ENCODE measurements at regions not wholly inside any gene's neighbourhood (a gene's known extent, or its start where the extent isn't known, plus 50 kb on each side); places are given as distances from the start of the nearest gene placed in this dataset.
"Not testable (repeated sequence)": the region's sequence is repeated elsewhere in the genome, so short reads cannot be mapped to it uniquely, and the experiment has no call there.

GRCh38 chr10:125404902-125405301 is 244.5 kb upstream of the CTBP2 start:
- TF ChIP-seq EZH2 (IDR thresholded peaks at IDR 0.05; ENCODE audit: insufficient read depth, poor library complexity, severe bottlenecking); EZH2phosphoT487 (IDR thresholded peaks at IDR 0.05; ENCODE audit: insufficient read depth, low read depth): not testable (repeated sequence)
